A673 (cell line): ENCODE measurements at regions not wholly inside any gene's neighbourhood (a gene's known extent, or its start where the extent isn't known, plus 50 kb on each side); places are given as distances from the start of the nearest gene placed in this dataset.

Source experiments
- EZH2 ChIP-seq: fragments of 200-600 bp; sonication (generic); IDR thresholded peaks from 2 replicates; pipeline ENCODE4 v1.6.1; 2017; ENCODE audit warnings: borderline replicate concordance, low read depth, mild to moderate bottlenecking, mixed read lengths, antibody characterized with exemption, low read length; ENCODE audit not compliant: poor library complexity, severe bottlenecking
- TF ChIP-seq, protein P1 (sequence below): fragments of 300-800, 200-600 bp; sonication (generic); conservative IDR thresholded peaks from 2 replicates; pipeline ENCODE4 v1.5.1; 2017; ENCODE audit warnings: low read depth, mild to moderate bottlenecking, antibody characterized with exemption, low read length, moderate library complexity, mixed read lengths

DNA sequence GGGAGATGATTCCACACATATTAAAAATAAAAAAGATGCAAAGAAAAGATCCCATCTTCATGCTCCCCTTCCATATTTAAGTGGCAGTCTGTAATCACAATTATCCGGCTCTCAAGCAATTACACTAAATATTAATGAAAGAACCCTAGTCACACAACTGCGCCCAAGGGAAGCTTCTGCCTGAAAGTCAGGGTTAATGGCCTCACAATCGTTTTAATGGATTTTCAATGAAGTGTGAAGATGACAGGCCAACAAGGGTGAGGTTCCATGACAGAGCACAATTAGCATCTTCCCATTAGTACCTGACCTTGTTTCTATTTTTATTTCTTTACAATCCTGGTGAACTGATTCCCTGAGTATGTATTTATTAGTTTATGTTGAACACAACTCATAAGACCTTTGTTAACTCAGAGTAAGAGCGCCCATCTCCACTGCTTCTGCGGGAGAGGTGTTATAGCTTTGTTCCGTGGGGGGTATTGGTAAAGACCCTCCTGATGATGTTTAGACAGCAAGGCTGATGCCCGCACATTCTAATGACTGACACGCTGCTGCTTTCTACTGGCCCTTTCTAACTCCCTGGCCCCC, 80.9 kb downstream of the IER5 start:
- TF ChIP-seq, protein P1, sequence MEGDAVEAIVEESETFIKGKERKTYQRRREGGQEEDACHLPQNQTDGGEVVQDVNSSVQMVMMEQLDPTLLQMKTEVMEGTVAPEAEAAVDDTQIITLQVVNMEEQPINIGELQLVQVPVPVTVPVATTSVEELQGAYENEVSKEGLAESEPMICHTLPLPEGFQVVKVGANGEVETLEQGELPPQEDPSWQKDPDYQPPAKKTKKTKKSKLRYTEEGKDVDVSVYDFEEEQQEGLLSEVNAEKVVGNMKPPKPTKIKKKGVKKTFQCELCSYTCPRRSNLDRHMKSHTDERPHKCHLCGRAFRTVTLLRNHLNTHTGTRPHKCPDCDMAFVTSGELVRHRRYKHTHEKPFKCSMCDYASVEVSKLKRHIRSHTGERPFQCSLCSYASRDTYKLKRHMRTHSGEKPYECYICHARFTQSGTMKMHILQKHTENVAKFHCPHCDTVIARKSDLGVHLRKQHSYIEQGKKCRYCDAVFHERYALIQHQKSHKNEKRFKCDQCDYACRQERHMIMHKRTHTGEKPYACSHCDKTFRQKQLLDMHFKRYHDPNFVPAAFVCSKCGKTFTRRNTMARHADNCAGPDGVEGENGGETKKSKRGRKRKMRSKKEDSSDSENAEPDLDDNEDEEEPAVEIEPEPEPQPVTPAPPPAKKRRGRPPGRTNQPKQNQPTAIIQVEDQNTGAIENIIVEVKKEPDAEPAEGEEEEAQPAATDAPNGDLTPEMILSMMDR = no peak
- TF ChIP-seq EZH2 = no peak
